DMS53 (cell line): ENCODE measurements at regions not wholly inside any gene's neighbourhood (a gene's known extent, or its start where the extent isn't known, plus 50 kb on each side); places are given as distances from the start of the nearest gene placed in this dataset.
A peak's percentile ranks its signal among the peaks of the same experiment; 100 is the strongest.

Experiments used
- DNase-seq: peaks from one replicate; lab custom pipeline; 2025; lab: John Stamatoyannopoulos, UW

DNA sequence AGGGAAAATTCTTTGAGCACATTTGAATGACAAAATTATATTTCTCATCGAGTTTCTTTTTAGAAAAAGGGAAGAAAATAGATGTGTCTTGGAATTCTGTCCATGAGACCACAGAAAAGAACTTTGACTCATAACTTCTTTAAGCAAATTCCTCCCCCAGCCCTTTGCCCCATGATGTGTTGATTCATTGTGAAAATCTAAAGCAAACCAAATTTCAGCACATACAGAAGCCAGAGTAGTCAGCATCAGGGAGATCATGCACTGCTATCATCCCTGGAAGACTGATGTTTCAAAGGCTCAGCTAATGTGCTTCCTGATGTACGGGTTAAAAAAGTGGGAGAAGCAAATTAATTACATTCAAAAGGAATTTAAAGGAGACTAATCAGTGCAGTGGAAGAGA, 159.7 kb downstream of the FAT3 start:
- DNase-seq, result no peak

DNA sequence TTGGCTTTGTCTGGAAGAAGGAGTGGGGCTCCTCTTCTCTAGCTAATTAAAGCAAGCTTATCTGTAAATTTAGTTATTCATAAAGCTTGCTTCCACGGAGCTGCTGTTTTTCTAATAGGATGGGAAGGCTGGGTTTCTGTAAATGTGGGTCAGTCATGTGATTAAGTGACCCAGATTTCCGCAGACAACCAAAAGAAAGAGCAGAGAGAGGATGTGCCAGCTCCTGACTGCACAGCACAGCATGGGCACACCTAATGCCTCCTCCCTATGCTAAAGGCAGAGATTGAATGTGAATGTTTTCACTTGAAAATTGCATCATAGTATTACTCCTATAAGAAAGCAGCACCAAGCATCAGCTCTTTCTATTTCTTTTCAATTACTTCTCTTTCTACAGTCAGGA, 160.2 kb downstream of the FAT3 start:
- no peak for DNase-seq

DNA sequence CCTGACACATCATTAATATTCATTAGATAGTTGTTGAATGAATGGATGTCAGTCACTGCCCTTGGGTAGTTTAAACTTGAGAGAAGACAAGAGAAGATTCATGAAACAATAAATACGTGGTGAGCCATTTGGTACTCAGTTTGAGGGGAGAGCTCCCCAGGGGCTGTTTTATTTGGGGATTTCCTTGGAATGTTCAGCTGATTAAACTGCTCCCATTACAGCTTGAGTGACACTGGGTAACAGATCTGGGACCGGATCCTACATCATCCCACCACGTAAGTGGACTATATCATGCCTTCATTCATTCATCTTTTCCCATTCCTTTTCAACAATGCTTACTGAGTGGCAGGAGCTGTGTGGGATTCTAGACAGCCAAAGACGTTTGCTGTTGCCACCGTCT, 162.0 kb downstream of the FAT3 start:
- no peak for DNase-seq

DNA sequence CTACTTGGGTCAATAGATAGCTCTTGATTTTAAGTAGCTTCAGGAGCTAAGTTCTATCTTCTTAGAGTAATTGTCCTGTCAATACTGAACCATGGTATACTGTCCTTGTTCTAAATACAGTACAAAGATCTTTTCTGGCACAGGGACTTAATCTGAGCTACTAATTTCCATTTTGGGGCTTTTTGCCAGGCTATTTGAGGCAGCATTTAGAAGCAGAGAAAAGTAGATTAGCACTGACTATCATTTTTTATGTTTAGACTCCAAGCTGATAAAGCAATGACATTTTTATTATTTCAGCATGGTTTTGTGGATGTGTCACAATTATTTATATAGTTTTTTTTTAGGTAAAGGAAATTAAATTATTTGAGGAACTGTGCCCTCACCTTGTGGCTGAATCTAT, 163.2 kb downstream of the FAT3 start:
- no peak for DNase-seq

GRCh38 chr11:92388380-92388779, 163.8 kb downstream of the FAT3 start:
- DNase-seq, result peak; percentile 36

GRCh38 chr11:92390783-92391182, 166.2 kb downstream of the FAT3 start:
- no peak for DNase-seq

DNA sequence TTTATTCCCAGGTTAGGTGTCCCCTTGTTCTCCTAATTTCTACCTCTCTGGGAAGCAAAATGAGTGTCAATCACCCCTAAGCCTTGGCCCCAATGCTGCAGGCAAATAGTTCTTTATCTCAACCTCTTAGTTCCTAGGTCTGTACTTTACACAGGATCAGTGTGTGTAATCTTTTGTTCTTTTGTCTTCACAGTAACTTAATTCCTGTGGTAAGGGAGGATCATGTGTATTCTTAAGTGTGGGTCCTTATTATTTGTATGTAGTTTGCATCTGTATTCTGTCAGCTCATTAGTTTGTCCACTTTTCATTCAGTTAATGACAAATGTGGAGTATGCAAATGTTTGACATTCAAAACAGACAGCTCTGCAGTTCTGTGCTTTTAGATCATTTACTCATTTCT, 166.7 kb downstream of the FAT3 start:
- DNase-seq, result no peak

DNA sequence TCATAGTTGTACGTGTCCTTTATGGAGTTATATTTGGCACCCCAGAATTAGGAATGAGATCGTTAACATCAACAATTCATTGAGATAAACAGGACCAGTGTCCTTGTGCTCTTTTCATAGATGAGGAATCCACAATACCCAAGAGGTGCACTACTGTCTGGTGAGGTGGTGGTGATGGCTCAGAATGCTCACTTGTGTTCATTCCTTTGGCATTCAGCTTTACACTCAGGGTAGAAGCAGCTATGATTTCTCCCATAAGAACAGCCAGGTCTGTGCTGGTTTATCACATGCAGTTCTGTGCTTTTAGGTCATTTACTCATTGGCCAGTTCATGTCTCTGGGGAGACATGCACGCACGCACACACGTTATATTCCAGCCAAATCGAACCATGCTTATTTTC, 167.2 kb downstream of the FAT3 start:
- no peak for DNase-seq

DNA sequence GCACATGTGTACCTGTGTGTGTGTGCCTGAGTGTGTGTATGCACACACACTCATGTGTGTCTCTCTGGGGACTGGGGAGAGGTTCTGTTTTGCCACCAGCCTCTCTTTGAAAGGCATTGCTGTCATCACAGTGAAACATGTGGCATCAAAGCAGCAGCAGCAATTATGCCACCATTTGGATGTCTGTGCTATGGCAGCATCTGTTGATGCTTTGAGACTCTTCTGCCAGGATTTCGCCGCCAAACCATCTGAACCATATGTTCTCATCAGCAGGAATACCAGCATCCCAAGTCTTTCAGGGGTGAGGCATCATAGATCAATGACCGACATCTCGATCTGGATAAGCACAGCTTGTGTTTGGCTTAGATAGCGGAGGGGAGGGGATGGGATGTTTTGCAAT, 168.6 kb downstream of the FAT3 start:
- DNase-seq, result no peak

DNA sequence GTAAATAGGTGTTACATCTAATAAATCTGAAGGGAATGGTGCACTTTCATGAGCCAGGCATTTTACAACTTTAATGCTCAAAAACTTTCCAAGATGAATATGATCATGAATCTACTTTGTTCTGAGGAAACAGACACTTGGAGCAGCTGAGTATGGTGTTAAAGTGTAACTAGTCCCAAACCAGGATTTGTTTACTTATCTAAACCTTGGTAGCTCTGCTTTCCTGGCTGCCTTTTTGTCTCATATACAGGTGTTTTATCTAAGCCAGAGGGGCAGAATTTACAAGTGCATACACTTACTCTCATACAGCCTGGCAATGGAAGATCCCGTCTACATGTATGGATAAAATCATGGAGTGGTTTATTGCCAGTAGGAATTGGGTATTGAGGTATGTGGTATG, 171.5 kb downstream of the FAT3 start:
- DNase-seq, result peak; percentile 50

DNA sequence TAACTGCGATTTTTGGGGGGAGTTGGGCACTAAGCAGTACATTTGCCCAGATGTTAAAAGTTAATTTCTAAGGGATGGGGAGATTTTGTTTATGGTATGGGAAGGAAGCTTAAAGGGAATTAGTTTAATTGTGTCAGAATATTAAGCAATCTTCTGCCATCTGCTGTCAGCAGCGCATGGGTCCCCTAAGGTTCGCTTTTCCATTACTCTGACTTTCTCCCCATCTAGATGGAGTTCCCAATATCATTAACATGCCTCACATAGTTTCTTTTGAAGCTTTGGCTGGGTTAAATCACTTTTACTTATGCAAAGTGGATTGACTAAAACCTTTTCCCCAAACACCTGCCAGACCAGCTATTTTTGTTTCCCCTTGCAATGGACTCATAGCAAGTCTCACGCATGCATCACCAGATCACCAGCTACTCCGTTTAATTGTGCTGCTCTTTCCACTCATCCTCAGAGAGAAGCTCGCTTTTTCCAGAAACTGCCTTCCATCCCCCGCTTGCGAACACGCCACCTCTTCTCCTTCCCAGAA, 172.7 kb downstream of the FAT3 start:
- DNase-seq, result no peak

GRCh38 chr11:92399705-92400104, 175.1 kb downstream of the FAT3 start:
- DNase-seq, result no peak

DNA sequence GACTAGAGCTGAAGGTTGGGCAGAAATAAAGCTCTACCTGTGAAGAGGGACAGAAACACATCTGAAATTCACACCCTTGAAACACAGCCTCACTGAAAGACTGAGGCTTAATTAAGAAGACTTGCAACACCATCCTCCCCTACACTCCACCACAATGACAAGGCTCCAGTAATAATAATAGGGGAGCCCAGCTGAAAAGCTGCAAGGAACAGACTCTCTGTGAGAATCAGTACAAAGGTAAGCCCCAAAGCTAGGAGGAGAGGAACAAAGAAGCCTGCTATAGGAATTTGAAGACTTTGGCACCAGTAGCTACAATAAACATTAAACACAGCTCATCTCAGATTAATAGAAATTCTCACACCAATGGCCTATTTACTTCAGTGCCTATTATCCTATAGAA, 176.9 kb downstream of the FAT3 start:
- DNase-seq, result no peak

- no peak for DNase-seq
These were observed 181.9 kb downstream of the FAT3 start for GRCh38 chr11:92406472-92406871.

DNA sequence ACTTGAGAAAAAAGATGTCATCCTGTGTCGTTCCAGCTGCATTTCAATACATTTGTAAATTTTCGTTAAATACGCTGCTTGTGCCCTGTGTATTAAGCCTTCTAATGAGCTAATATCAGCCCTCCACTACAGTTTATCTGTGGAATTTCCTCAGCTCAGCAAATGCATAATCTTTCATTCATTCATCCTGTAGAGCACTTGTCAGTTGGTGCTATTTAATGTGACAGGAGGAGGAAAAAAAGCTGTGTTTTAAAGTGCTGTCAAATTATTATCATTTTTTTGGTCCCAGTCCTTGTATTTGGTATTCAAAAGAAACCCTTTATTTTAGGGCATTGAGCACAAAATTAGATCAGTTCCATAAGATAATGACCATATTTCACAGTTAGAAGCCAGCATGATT, 184.7 kb downstream of the FAT3 start:
- no peak for DNase-seq

- DNase-seq, result no peak
These were observed 185.3 kb downstream of the FAT3 start for GRCh38 chr11:92409956-92410355.

DNA sequence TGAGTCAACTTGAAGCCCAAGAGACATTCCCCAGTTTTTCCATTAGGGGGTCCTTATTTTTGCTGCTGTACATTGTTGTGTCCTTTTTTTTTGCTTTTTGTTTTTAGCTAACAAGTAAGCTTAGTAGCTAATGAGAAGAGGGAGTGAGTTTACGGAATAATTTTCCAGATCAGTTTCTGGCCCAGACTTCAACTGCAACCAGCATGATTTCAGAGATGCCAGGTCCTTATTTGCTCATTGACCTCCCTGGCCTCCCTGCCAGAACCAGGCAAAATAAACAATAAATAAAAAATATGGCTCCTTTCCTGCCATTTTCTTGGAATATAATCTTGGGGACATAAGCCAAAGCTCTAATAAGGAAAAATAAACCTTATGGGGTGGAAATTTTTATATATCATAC, 185.9 kb downstream of the FAT3 start:
- DNase-seq, result no peak

DNA sequence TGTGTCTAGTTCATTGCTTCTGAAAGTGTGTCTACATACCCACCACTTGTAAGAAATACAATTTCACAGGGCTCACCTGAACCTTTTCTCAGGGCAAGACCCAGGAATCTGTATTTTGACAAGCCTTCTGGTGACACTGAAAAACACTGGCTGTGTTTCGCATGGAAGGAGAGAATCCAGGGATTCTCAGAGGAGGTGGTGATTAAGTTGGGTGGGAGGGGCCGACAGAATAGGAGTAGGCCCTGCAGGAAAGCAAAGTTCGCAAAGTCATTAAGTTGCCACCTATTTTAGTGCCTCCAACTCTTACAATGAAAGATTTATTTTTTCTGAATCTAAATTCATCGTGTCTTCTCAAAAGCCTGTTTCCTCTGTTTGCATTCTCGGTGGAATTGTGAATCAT, 186.8 kb downstream of the FAT3 start:
- DNase-seq, result no peak

GRCh38 chr11:92413757-92414513, 189.3 kb downstream of the FAT3 start:
- DNase-seq, result no peak

DNA sequence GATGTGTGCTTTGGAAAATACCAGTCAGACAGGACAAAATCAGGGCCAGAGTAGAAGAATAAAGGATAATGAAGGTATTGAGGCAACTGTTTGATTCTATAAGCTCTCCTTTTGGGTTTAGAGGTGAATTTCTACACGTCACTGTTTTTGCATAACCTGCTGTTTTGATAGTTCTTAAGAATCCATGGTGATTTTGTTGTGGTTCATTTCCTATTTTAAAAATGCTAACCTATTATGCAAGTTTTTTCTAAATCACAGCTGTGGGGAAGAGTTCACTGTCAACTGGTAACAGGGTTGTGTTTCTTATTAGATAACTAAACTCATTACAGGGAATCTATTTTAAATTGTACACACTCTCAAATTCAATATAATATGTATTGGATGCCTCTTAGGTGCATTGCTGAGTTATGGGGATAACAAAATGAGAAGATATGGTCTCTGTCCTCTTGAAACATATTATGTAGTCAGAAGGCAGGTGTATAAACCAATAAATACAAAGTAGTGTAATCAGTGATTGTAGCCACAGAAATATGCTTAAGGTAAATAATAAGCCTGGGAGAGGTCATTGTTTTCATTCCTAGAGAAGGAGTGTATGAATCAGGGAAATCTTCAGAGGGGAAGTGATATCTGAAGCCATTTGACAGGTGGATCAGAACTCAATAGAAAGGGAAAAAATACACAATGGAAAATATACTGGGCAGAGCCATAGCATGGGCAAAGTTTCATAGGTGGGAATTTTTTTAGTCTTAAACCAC, 192.5 kb downstream of the FAT3 start:
- peak; percentile 31 for DNase-seq

GRCh38 chr11:92423115-92424034, 198.8 kb downstream of the FAT3 start:
- DNase-seq, result no peak

DNA sequence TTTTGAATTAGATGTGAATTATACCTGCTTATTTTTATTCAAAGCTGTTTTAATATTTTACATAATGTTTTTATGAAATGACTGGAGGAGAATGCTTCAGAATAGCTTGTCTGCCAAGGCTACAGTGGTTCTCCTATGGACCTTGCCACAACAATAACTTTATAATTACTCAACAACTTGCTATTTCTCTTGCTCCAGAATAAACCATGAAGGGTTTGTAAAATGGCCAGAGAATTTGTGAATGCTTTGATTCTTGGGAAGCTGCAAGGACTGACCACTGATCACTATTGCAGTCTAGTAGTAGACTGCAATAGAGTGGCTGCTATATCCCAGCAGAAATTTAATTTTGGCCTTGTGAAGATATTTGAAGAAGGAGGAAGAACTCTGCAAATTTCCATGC, 199.7 kb downstream of the FAT3 start:
- DNase-seq, result no peak
